ENCODE measurements at regions not wholly inside any gene's neighbourhood (a gene's known extent, or its start where the extent isn't known, plus 50 kb on each side); places are given as distances from the start of the nearest gene placed in this dataset.
A peak's percentile ranks its signal among the peaks of the same experiment; 100 is the strongest.

GRCh38 chr16:85522308-85522841 lies 90.7 kb upstream of the GSE1 start:
- no peak for TF ChIP-seq EZH2 (IDR thresholded peaks at IDR 0.05; ENCODE audit: low read depth)
- TF ChIP-seq CTCF (conservative IDR thresholded peaks at IDR 0.05): no peak
- Histone ChIP-seq H3K79me2 (ENCODE audit: low read depth) (peaks cover 8% of the 10 kb centered on the region; the same call in 1 of the 2 replicates), H3K9me3 (ENCODE audit: insufficient read depth, low read depth) (no peaks in the 10 kb centered on the region), H4K20me1 (ENCODE audit: insufficient read depth) (no peaks in the 10 kb centered on the region), H3K9me2 (ENCODE audit: insufficient read depth) (no peaks in the 10 kb centered on the region), H3K4me1 (replicated peaks; ENCODE audit: insufficient read depth) (peaks cover 64% of the 10 kb centered on the region), H2AFZ (no peak overlapping the region), H3K4me3 (no peak overlapping the region), H3K36me3 (ENCODE audit: low read depth) (no peaks in the 10 kb centered on the region), H3K4me2 (peak overlapping the region; percentile 77), H3K27ac (no peak overlapping the region), H3F3A (ENCODE audit: insufficient read depth, low read depth) (peaks cover 49% of the 10 kb centered on the region), H3K27me3 (ENCODE audit: insufficient read depth, low read depth) (no peaks in the 10 kb centered on the region)
- intact Hi-C loops (cut with micrococcal nuclease; ENCODE audit: unreplicated experiment): loop anchor here (5.0 kb wide), 1 partner anchor 170 kb away; no protein-coding TSS in a partner anchor
- CTCF ChIA-PET: no interaction called here
- no TSS peak for BruUV-seq (replicated peaks)
- no peak for DNase-seq
- POLR2A ChIA-PET (ENCODE audit: unreplicated experiment): interaction anchor here (0.6 kb wide), 1 partner anchor 799 kb away, joined by 16 read pairs; no protein-coding TSS in a partner anchor

GRCh38 chr16:85522842-85523601 lies 90.1 kb upstream of the GSE1 start:
- peak overlapping the region; percentile 15; the same call in 1 of the 2 replicates for H3K4me3 ChIP-seq
- H4K20me1 ChIP-seq (ENCODE audit: insufficient read depth): no peaks in the 10 kb centered on the region
- intact Hi-C loops (cut with micrococcal nuclease; ENCODE audit: unreplicated experiment): loop anchor here (5.0 kb wide), 1 partner anchor 171 kb away; no protein-coding TSS in a partner anchor
- no peak for TF ChIP-seq EZH2 (IDR thresholded peaks at IDR 0.05; ENCODE audit: low read depth)
- no peak for TF ChIP-seq CTCF (conservative IDR thresholded peaks at IDR 0.05)
- H3K36me3 ChIP-seq (ENCODE audit: low read depth): no peaks in the 10 kb centered on the region
- no peaks in the 10 kb centered on the region for H3K9me2 ChIP-seq (ENCODE audit: insufficient read depth)
- H3K27me3 ChIP-seq (ENCODE audit: insufficient read depth, low read depth): no peaks in the 10 kb centered on the region
- peaks cover 47% of the 10 kb centered on the region for H3F3A ChIP-seq (ENCODE audit: insufficient read depth, low read depth)
- POLR2A ChIA-PET (ENCODE audit: unreplicated experiment): interaction anchor here (0.6 kb wide), 1 partner anchor 224 kb away, joined by 5 read pairs; no protein-coding TSS in a partner anchor
- H2AFZ ChIP-seq: no peak overlapping the region
- peaks cover 8% of the 10 kb centered on the region; the same call in 1 of the 2 replicates for H3K79me2 ChIP-seq (ENCODE audit: low read depth)
- BruUV-seq (replicated peaks): no TSS peak
- peak overlapping the region; percentile 89 for H3K27ac ChIP-seq
- peak in 1 of 2 experiments; percentile 43 for DNase-seq
- H3K4me1 ChIP-seq (replicated peaks; ENCODE audit: insufficient read depth): peaks cover 64% of the 10 kb centered on the region
- H3K9me3 ChIP-seq (ENCODE audit: insufficient read depth, low read depth): no peaks in the 10 kb centered on the region
- H3K4me2 ChIP-seq: peak overlapping the region; percentile 77
- CTCF ChIA-PET: interaction anchor here (0.6 to 1.4 kb wide), 2 partner anchors 33 to 88 kb away, joined by 4 to 11 read pairs; no protein-coding TSS in a partner anchor

- Histone ChIP-seq H2AFZ (no peak overlapping the region), H3K4me2 (peak overlapping the region; percentile 77)
- intact Hi-C loops (cut with micrococcal nuclease; ENCODE audit: unreplicated experiment): loop anchor here (1.0 to 5.0 kb wide), 4 partner anchors 35 to 171 kb away; no protein-coding TSS in a partner anchor
Observed at GRCh38 chr16:85523602-85524364, 89.3 kb upstream of the GSE1 start.

More at GRCh38 chr16:85523602-85524364, 89.3 kb upstream of the GSE1 start:
- H4K20me1 ChIP-seq (ENCODE audit: insufficient read depth): no peaks in the 10 kb centered on the region
- DNase-seq: peak; percentile 74 to 90
- no peak for TF ChIP-seq CTCF (conservative IDR thresholded peaks at IDR 0.05)
- no peak for TF ChIP-seq EZH2 (IDR thresholded peaks at IDR 0.05; ENCODE audit: low read depth)
- POLR2A ChIA-PET (ENCODE audit: unreplicated experiment): interaction anchor here (0.6 kb wide), 2 partner anchors 33 to 223 kb away, joined by 5 to 7 read pairs; no protein-coding TSS in a partner anchor
- CTCF ChIA-PET: interaction anchor here (0.6 to 1.4 kb wide), 2 partner anchors 34 to 87 kb away, joined by 4 to 11 read pairs; no protein-coding TSS in a partner anchor
- peak overlapping the region; percentile 15; the same call in 1 of the 2 replicates for H3K4me3 ChIP-seq
- H3K9me2 ChIP-seq (ENCODE audit: insufficient read depth): no peaks in the 10 kb centered on the region
- H3F3A ChIP-seq (ENCODE audit: insufficient read depth, low read depth): peaks cover 47% of the 10 kb centered on the region
- H3K79me2 ChIP-seq (ENCODE audit: low read depth): peaks cover 8% of the 10 kb centered on the region; the same call in 1 of the 2 replicates
- peak overlapping the region; percentile 89 for H3K27ac ChIP-seq
- BruUV-seq (replicated peaks): no TSS peak
- no peaks in the 10 kb centered on the region for H3K9me3 ChIP-seq (ENCODE audit: insufficient read depth, low read depth)
- H3K27me3 ChIP-seq (ENCODE audit: insufficient read depth, low read depth): no peaks in the 10 kb centered on the region
- peaks cover 64% of the 10 kb centered on the region for H3K4me1 ChIP-seq (replicated peaks; ENCODE audit: insufficient read depth)
- H3K36me3 ChIP-seq (ENCODE audit: low read depth): no peaks in the 10 kb centered on the region

Measured in PC-9 (cell line).